ENCODE measurements at regions not wholly inside any gene's neighbourhood (a gene's known extent, or its start where the extent isn't known, plus 50 kb on each side); places are given as distances from the start of the nearest gene placed in this dataset.

GRCh38 chrX:147757750-147758149 is 154.0 kb upstream of the FMR1 start:
- no TSS peak for BruUV-seq (replicated peaks)
- no peak overlapping the region for H3K4me2 ChIP-seq (ENCODE audit: low read length)
- no peaks in the 10 kb centered on the region for H3K36me3 ChIP-seq (ENCODE audit: insufficient read depth, low read length)
- H3K9me2 ChIP-seq (ENCODE audit: insufficient read depth, low read length), result no peaks in the 10 kb centered on the region
- intact Hi-C loops (cut with micrococcal nuclease; ENCODE audit: unreplicated experiment), result no loop called here
- ChIA-PET POLR2A (no interaction called here), CTCF (ENCODE audit: unreplicated experiment) (no interaction called here)
- H3K9me3 ChIP-seq (ENCODE audit: low read length), result no peaks in the 10 kb centered on the region
- no peaks in the 10 kb centered on the region for H3K79me2 ChIP-seq (ENCODE audit: insufficient read depth, low read depth, low read length)
- no peak overlapping the region for H3K4me3 ChIP-seq (ENCODE audit: low read depth, low read length, poor library complexity, severe bottlenecking)
- no peaks in the 10 kb centered on the region for H3K4me1 ChIP-seq (ENCODE audit: insufficient read depth, low read length, poor library complexity, severe bottlenecking)
- no peaks in the 10 kb centered on the region for H4K20me1 ChIP-seq (ENCODE audit: insufficient read depth, low read length)
- no peak overlapping the region for H2AFZ ChIP-seq (ENCODE audit: low read length)
- H3K27ac ChIP-seq (ENCODE audit: low read depth, low read length, poor library complexity, severe bottlenecking), result no peak overlapping the region
- no peak for TF ChIP-seq EZH2phosphoT487 (IDR thresholded peaks at IDR 0.05; ENCODE audit: borderline replicate concordance, low read depth, low read length)
- TF ChIP-seq CTCF (conservative IDR thresholded peaks at IDR 0.05; ENCODE audit: low read length), result no peak
- DNase-seq (ENCODE audit: low spot score), result no peak

- Histone ChIP-seq H3K27ac (ENCODE audit: low read depth, low read length, poor library complexity, severe bottlenecking) (no peak overlapping the region), H3K4me2 (ENCODE audit: low read length) (no peak overlapping the region), H3K9me2 (ENCODE audit: insufficient read depth, low read length) (no peaks in the 10 kb centered on the region), H3K4me3 (ENCODE audit: low read depth, low read length, poor library complexity, severe bottlenecking) (no peak overlapping the region), H3K79me2 (ENCODE audit: insufficient read depth, low read depth, low read length) (no peaks in the 10 kb centered on the region), H3K36me3 (ENCODE audit: insufficient read depth, low read length) (no peaks in the 10 kb centered on the region), H4K20me1 (ENCODE audit: insufficient read depth, low read length) (no peaks in the 10 kb centered on the region), H3K9me3 (ENCODE audit: low read length) (no peaks in the 10 kb centered on the region), H2AFZ (ENCODE audit: low read length) (no peak overlapping the region), H3K4me1 (ENCODE audit: insufficient read depth, low read length, poor library complexity, severe bottlenecking) (no peaks in the 10 kb centered on the region)
- TF ChIP-seq CTCF (conservative IDR thresholded peaks at IDR 0.05; ENCODE audit: low read length) (no peak), EZH2phosphoT487 (IDR thresholded peaks at IDR 0.05; ENCODE audit: borderline replicate concordance, low read depth, low read length) (no peak)
- ChIA-PET CTCF (ENCODE audit: unreplicated experiment) (no interaction called here), POLR2A (no interaction called here)
- DNase-seq (ENCODE audit: low spot score), result no peak
- BruUV-seq (replicated peaks), result no TSS peak
- intact Hi-C loops (cut with micrococcal nuclease; ENCODE audit: unreplicated experiment), result no loop called here
Measured at GRCh38 chrX:147763131-147763530, 148.6 kb upstream of the FMR1 start.

- H3K27ac ChIP-seq (ENCODE audit: low read depth, low read length, poor library complexity, severe bottlenecking), result no peak overlapping the region
- no peaks in the 10 kb centered on the region for H3K9me2 ChIP-seq (ENCODE audit: insufficient read depth, low read length)
- DNase-seq (ENCODE audit: low spot score), result no peak
- no peaks in the 10 kb centered on the region for H3K36me3 ChIP-seq (ENCODE audit: insufficient read depth, low read length)
- H3K79me2 ChIP-seq (ENCODE audit: insufficient read depth, low read depth, low read length), result no peaks in the 10 kb centered on the region
- POLR2A ChIA-PET, result interaction anchor here (0.7 to 1.2 kb wide), 3 partner anchors 21 to 137 kb away, joined by 3 to 4 read pairs (median 3); no protein-coding TSS in a partner anchor
- TF ChIP-seq CTCF (conservative IDR thresholded peaks at IDR 0.05; ENCODE audit: low read length), result no peak
- no peak for TF ChIP-seq EZH2phosphoT487 (IDR thresholded peaks at IDR 0.05; ENCODE audit: borderline replicate concordance, low read depth, low read length)
- CTCF ChIA-PET (ENCODE audit: unreplicated experiment), result no interaction called here
- H3K4me2 ChIP-seq (ENCODE audit: low read length), result no peak overlapping the region
- H2AFZ ChIP-seq (ENCODE audit: low read length), result no peak overlapping the region
- intact Hi-C loops (cut with micrococcal nuclease; ENCODE audit: unreplicated experiment), result no loop called here
- H3K4me1 ChIP-seq (ENCODE audit: insufficient read depth, low read length, poor library complexity, severe bottlenecking), result no peaks in the 10 kb centered on the region
- no peaks in the 10 kb centered on the region for H4K20me1 ChIP-seq (ENCODE audit: insufficient read depth, low read length)
- H3K4me3 ChIP-seq (ENCODE audit: low read depth, low read length, poor library complexity, severe bottlenecking), result no peak overlapping the region
- no TSS peak for BruUV-seq (replicated peaks)
- no peaks in the 10 kb centered on the region for H3K9me3 ChIP-seq (ENCODE audit: low read length)
Measured at GRCh38 chrX:147764868-147765267, 146.9 kb upstream of the FMR1 start.
